BLaER1 treated with 17β-estradiol and CSF1 and Interleukin-3, amounts not matched to agents 10 nM and 100 nM (cell line): ENCODE measurements at regions not wholly inside any gene's neighbourhood (a gene's known extent, or its start where the extent isn't known, plus 50 kb on each side); places are given as distances from the start of the nearest gene placed in this dataset.

Experiments used
- H3K27ac ChIP-seq, 11 experiments: shearing (Covaris generic); formaldehyde crosslinking; 2 replicates each; pipeline ENCODE4 v1.8.1; 2022
- H3K27me3 ChIP-seq, 11 experiments: shearing (Covaris generic); formaldehyde crosslinking; 2 replicates each; pipeline ENCODE4 v1.8.1; 2022
- H3K36me3 ChIP-seq, 11 experiments: shearing (Covaris generic); formaldehyde crosslinking; 2 replicates each; pipeline ENCODE4 v1.8.1; 2022
- H3K4me1 ChIP-seq, 10 experiments: shearing (Covaris generic); formaldehyde crosslinking; 2 replicates each; pipeline ENCODE4 v1.8.1; 2022
- H3K4me2 ChIP-seq, 11 experiments: shearing (Covaris generic); formaldehyde crosslinking; 2 replicates each; pipeline ENCODE4 v1.8.1; 2022
- H3K4me3 ChIP-seq, 10 experiments: shearing (Covaris generic); formaldehyde crosslinking; 2 replicates each; pipeline ENCODE4 v1.8.1; 2022
- H3K9ac ChIP-seq, 11 experiments: shearing (Covaris generic); formaldehyde crosslinking; 2 replicates each; pipeline ENCODE4 v1.8.1; 2022
- H3K9me3 ChIP-seq, 11 experiments: shearing (Covaris generic); formaldehyde crosslinking; replicated peaks in 1 of 11; 2 replicates each; pipeline ENCODE4 v1.8.1; 2022
- H4K20me1 ChIP-seq, 11 experiments: shearing (Covaris generic); formaldehyde crosslinking; 2 replicates each; pipeline ENCODE4 v1.8.1; 2022
- Cebpa-rat ChIP-seq, 11 experiments: shearing (Covaris generic); IDR thresholded peaks; 2 replicates each; pipeline ENCODE4 v1.8.1; 2022

DNA sequence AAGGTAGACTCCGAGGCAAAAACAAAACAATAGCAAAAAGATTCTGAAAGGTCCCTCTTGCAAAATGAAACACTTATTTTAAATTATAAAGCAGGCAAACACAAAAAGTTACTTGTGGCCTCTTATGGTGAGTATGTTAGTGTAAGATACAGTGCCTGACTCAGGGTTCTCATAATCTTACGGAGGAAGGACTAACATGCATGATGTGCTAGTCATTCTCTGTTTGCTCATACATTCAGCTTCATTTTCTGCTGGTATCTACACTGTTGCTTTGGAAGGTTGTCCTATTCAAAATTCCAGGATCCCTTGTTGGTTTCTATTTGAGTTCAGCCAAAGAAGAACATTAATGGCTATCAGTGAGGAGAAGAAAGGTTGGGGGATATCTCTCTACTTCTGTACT lies 249.1 kb upstream of the FAM47A start:
- Histone ChIP-seq H3K9ac (peak overlapping the region in 1 of 11 experiments; percentile 71; a peak in 1 of 22 replicates), H3K27ac (peak overlapping the region in 4 of 11 experiments; percentile 23 to 84 (median 71); a peak in 7 of 22 replicates), H3K4me3 (no peak overlapping the region), H3K4me2 (peak overlapping the region in 2 of 11 experiments; percentile 31 to 44; a peak in 4 of 22 replicates), H3K4me1 (peaks cover 0 to 40% (median 0%) of the 10 kb centered on the region in 10 experiments; a peak in 6 of 20 replicates), H3K9me3 (peaks cover 0 to 12% (median 0%) of the 10 kb centered on the region in 11 experiments; a peak in 2 of 22 replicates), H4K20me1 (no peaks in the 10 kb centered on the region), H3K27me3 (peaks cover 70 to 96% (median 94%) of the 10 kb centered on the region in 11 experiments), H3K36me3 (no peaks in the 10 kb centered on the region)
- no peak for TF ChIP-seq Cebpa-rat (IDR thresholded peaks at IDR 0.05)

DNA sequence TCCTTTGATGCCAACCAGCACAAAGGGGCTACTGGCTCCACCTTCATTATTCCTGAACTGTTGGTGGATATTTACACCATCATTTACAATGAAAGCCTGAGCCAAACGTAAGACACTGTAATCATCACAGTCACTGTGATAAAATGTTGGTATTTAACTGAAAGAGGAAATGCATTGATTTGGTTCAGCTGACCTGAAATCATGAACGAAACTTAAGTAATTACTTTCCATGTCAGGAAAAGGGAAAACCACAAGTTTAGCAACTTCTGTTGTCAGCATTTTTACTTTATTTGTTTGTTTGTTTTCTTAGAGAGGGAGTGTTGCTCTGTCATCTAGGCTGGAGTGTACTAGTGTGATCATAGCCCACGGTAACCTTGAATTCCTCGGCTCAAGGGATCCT lies 247.8 kb upstream of the FAM47A start:
- peak in 1 of 11 experiments; percentile 30; a peak in 1 of 22 replicates for TF ChIP-seq Cebpa-rat (IDR thresholded peaks at IDR 0.05)
- peak overlapping the region in 5 of 11 experiments; percentile 26 to 84 (median 67); a peak in 10 of 22 replicates for H3K27ac ChIP-seq

DNA sequence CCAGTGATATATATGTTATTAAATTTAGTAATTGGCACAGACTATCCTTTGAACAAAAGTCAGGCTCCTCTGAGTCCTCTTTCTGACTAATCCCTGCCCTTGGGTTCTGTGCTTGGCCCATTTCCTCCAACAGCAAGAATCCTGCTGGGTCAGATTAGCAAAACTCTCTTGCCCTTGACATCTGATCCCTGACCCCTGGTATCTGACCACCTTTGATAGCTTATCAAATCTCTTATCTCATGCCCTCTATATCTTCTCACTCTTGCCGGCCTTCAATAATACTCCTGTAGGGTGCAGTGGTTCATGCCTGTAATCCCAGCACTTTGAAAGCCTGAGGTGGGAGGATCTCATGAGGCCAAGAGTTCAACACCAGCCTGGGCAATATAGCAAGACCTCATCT lies 245.5 kb upstream of the FAM47A start:
- Histone ChIP-seq H3K9me3 (peaks cover 0 to 26% (median 8%) of the 10 kb centered on the region in 11 experiments; a peak in 11 of 22 replicates), H3K27me3 (peaks cover 71 to 97% (median 95%) of the 10 kb centered on the region in 11 experiments), H3K36me3 (no peaks in the 10 kb centered on the region), H3K27ac (no peak overlapping the region), H3K9ac (no peak overlapping the region), H3K4me3 (no peak overlapping the region), H4K20me1 (no peaks in the 10 kb centered on the region), H3K4me2 (no peak overlapping the region), H3K4me1 (peaks cover 0 to 35% (median 0%) of the 10 kb centered on the region in 10 experiments; a peak in 6 of 20 replicates)
- no peak for TF ChIP-seq Cebpa-rat (IDR thresholded peaks at IDR 0.05)

More for the DNA sequence above, 247.8 kb upstream of the FAM47A start:
- Histone ChIP-seq H3K36me3 (no peaks in the 10 kb centered on the region), H3K27me3 (peaks cover 68 to 97% (median 95%) of the 10 kb centered on the region in 11 experiments), H3K4me2 (peak overlapping the region in 3 of 11 experiments; percentile 24 to 52 (median 40); a peak in 7 of 22 replicates), H4K20me1 (no peaks in the 10 kb centered on the region), H3K9ac (peak overlapping the region in 3 of 11 experiments; percentile 11 to 64 (median 48); a peak in 4 of 22 replicates), H3K4me1 (peaks cover 0 to 40% (median 0%) of the 10 kb centered on the region in 10 experiments; a peak in 6 of 20 replicates), H3K9me3 (peaks cover 0 to 19% (median 2%) of the 10 kb centered on the region in 11 experiments; a peak in 7 of 22 replicates), H3K4me3 (no peak overlapping the region)

DNA sequence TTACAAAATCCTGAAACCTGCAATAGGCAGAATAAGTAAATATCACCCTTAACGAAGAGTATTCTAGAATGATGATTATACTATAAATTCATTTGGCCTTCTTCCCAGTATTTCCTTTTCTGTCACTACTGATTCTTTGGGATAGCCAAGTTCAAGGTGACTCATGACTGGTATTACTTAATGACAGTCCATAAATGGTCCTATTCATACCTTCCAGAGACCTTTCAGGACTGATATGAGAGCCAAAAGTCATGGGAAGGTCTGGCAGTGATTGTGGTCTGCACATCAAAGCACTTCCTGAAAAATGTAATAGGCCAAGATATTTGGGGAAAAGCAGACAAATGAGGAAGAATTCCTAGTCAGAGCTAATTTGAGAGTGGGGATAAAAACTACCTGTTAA lies 239.6 kb upstream of the FAM47A start:
- peaks cover 0 to 29% (median 10%) of the 10 kb centered on the region in 11 experiments; a peak in 12 of 22 replicates for H3K9me3 ChIP-seq
- H3K4me1 ChIP-seq, result peaks cover 0 to 18% (median 0%) of the 10 kb centered on the region in 10 experiments; a peak in 4 of 20 replicates
- H3K9ac ChIP-seq, result no peak overlapping the region
- peak overlapping the region in 2 of 11 experiments; percentile 2 to 12; a peak in 1 of 22 replicates for H3K4me2 ChIP-seq
- H3K27ac ChIP-seq, result no peak overlapping the region
- peaks cover 59 to 100% (median 96%) of the 10 kb centered on the region in 11 experiments for H3K27me3 ChIP-seq
- no peaks in the 10 kb centered on the region for H4K20me1 ChIP-seq
- no peak for TF ChIP-seq Cebpa-rat (IDR thresholded peaks at IDR 0.05)
- no peaks in the 10 kb centered on the region for H3K36me3 ChIP-seq
- no peak overlapping the region for H3K4me3 ChIP-seq

DNA sequence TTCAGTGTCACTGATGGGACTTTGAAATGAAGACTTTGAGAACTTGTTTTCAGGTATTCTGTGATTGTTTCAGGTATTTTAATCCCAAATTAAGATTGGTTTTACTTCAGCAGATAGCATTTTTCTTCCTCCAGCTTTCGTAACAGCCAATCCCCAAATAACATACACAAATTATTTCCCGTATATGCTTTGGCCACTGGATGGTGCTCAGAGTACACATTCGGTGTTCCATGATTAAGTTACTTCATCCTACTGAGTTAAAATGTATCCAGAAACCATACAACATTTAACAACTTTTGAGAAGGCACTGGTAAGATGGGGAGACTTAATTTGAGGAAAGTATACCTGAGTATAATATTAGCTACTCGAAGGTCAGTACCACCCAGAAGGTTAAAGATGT lies 233.4 kb upstream of the FAM47A start:
- Histone ChIP-seq H3K9ac (no peak overlapping the region), H3K27ac (no peak overlapping the region), H3K4me3 (no peak overlapping the region), H3K27me3 (peaks cover 50 to 100% (median 92%) of the 10 kb centered on the region in 11 experiments; a peak in 21 of 22 replicates), H4K20me1 (peaks cover 0 to 4% (median 0%) of the 10 kb centered on the region in 11 experiments; a peak in 1 of 22 replicates), H3K9me3 (peaks cover 0 to 16% (median 0%) of the 10 kb centered on the region in 11 experiments; a peak in 5 of 22 replicates), H3K4me1 (peaks cover 0 to 8% (median 0%) of the 10 kb centered on the region in 10 experiments; a peak in 3 of 20 replicates), H3K4me2 (no peak overlapping the region), H3K36me3 (no peaks in the 10 kb centered on the region)
- no peak for TF ChIP-seq Cebpa-rat (IDR thresholded peaks at IDR 0.05)

DNA sequence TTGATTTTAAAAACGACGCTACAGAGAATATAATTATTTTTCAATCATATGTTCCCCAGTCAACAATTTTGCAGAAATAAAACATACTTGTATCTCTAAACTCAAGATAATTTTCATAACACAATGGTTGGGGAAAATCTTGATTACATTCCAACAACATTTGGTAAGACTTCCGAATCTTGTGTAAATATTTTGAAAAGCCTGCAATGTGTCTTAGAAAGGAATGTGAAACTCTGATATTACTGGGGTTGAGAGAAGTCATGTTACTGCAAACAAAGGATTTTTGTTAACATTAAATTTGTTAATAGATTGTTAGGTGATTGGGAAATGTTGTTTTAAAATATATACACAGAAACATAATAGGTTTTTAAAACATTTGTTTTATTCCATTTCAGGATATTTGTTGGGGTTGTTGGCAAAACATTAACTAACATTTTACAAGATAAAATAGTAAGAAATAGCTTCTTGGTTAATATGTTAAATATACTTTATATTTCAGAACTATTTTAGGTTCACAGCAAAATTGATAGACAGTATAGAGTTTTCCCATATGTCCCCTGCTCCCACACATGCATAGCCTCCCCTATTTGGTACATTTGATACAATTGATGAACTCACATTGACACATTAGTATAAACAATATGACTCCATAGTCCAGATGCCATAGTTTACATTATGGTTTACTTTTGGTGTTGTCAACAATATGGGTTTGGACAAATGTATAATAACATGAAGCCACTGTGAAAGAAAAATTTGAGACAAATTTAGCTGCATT lies 218.6 kb upstream of the FAM47A start:
- H3K9ac ChIP-seq, result no peak overlapping the region
- no peaks in the 10 kb centered on the region for H3K4me1 ChIP-seq
- H4K20me1 ChIP-seq, result 0 out of 22 replicates have a peak, but pooled peaks cover 0 to 3% (median 0%) of the 10 kb centered on the region in 11 experiments
- H3K27me3 ChIP-seq, result peaks cover 60 to 98% (median 89%) of the 10 kb centered on the region in 11 experiments; a peak in 20 of 22 replicates
- no peak overlapping the region for H3K4me3 ChIP-seq
- H3K36me3 ChIP-seq, result no peaks in the 10 kb centered on the region
- H3K27ac ChIP-seq, result no peak overlapping the region
- H3K9me3 ChIP-seq, result peaks cover 0 to 9% (median 0%) of the 10 kb centered on the region in 11 experiments; a peak in 4 of 22 replicates
- TF ChIP-seq Cebpa-rat (IDR thresholded peaks at IDR 0.05), result no peak
- H3K4me2 ChIP-seq, result no peak overlapping the region

DNA sequence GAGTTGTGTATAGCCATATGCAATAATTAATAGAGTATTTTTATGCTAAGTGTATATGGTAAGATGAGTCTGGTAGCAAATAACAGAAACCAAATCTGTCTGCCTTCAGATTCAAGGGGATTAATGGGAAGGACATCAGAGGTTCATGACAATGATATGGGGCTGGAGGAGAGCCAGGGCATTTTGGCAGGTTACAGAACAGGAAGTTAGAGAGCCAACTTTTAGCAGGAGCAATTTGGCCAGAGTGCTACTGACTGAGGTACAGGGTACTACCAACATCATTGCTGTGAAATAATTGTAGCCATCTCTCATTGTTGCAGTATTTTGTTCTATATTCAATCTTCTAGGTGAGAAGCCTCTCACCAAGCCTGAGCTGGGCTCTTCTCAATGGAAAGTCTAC lies 210.9 kb upstream of the FAM47A start:
- Histone ChIP-seq H3K9ac (no peak overlapping the region), H3K9me3 (peaks cover 0 to 18% (median 7%) of the 10 kb centered on the region in 11 experiments; a peak in 9 of 22 replicates), H4K20me1 (no peaks in the 10 kb centered on the region), H3K4me2 (no peak overlapping the region), H3K4me1 (no peaks in the 10 kb centered on the region), H3K27me3 (peaks cover 82 to 100% (median 98%) of the 10 kb centered on the region in 11 experiments), H3K36me3 (no peaks in the 10 kb centered on the region), H3K27ac (no peak overlapping the region), H3K4me3 (no peak overlapping the region)
- TF ChIP-seq Cebpa-rat (IDR thresholded peaks at IDR 0.05), result no peak

DNA sequence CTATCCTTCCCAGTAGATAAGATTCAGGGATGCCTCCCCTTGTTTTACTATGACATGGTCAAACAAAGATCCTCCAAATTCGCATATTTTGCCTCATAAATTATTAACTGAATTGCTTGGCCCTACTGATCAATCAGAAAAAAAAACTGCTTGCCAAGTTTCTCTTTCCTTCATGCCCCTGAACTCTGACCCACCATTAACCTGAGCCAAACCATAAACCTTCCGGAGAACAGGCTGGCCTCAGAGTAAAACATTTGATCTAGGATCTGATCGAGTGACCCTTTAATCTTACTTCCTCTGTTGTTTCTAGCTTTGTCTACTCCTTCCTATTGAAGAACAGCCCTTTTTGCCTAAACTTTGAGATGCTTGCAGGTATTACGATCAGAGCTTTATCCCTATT lies 209.7 kb upstream of the FAM47A start:
- no peak overlapping the region for H3K4me2 ChIP-seq
- no peaks in the 10 kb centered on the region for H4K20me1 ChIP-seq
- no peaks in the 10 kb centered on the region for H3K36me3 ChIP-seq
- TF ChIP-seq Cebpa-rat (IDR thresholded peaks at IDR 0.05), result no peak
- no peaks in the 10 kb centered on the region for H3K4me1 ChIP-seq
- H3K4me3 ChIP-seq, result no peak overlapping the region
- H3K9ac ChIP-seq, result no peak overlapping the region
- no peak overlapping the region for H3K27ac ChIP-seq
- peaks cover 0 to 18% (median 7%) of the 10 kb centered on the region in 11 experiments; a peak in 10 of 22 replicates for H3K9me3 ChIP-seq
- peaks cover 85 to 100% (median 99%) of the 10 kb centered on the region in 11 experiments for H3K27me3 ChIP-seq

DNA sequence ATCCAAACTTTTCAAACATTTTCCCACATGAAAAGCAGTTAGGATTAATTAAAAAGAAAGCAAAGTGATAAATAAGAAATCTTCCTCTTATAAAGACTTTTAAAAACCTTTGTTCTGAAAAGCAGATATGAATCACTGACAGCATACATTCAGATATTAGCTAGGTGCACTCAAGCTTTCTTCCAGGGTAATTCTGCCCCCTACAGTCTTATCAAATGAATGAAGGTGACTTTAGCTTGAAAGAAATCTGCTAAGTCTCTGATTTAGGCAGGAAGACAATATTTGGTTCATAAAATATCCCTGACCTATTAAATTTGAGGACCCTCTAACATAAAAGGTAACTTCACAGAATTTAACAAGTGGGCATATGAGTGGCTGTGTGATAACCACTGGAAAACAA lies 209.1 kb upstream of the FAM47A start:
- Histone ChIP-seq H3K36me3 (no peaks in the 10 kb centered on the region), H3K9me3 (peaks cover 0 to 15% (median 7%) of the 10 kb centered on the region in 11 experiments; a peak in 10 of 22 replicates), H3K9ac (no peak overlapping the region), H3K27me3 (peaks cover 85 to 100% (median 99%) of the 10 kb centered on the region in 11 experiments), H4K20me1 (no peaks in the 10 kb centered on the region), H3K4me3 (no peak overlapping the region), H3K4me2 (no peak overlapping the region), H3K27ac (no peak overlapping the region), H3K4me1 (no peaks in the 10 kb centered on the region)
- no peak for TF ChIP-seq Cebpa-rat (IDR thresholded peaks at IDR 0.05)
